ENCODE measurements at regions not wholly inside any gene's neighbourhood (a gene's known extent, or its start where the extent isn't known, plus 50 kb on each side); places are given as distances from the start of the nearest gene placed in this dataset.

GRCh38 chr13:74414458-74414857 lies 280.3 kb upstream of the KLF12 start:
- no peak for TF ChIP-seq CTCF (IDR thresholded peaks at IDR 0.05)
- TF ChIP-seq POLR2AphosphoS5 (IDR thresholded peaks at IDR 0.05), result no peak
- TF ChIP-seq POLR2A (IDR thresholded peaks at IDR 0.05), result no peak
